Panc1 (cell line): ENCODE measurements at regions not wholly inside any gene's neighbourhood (a gene's known extent, or its start where the extent isn't known, plus 50 kb on each side); places are given as distances from the start of the nearest gene placed in this dataset.

ENCODE experiments used
- POLR2AphosphoS5 ChIP-seq: IDR thresholded peaks from 2 replicates; pipeline ENCODE4 v1.6.1; 2012; ENCODE audit warnings: mild to moderate bottlenecking, low read depth, low read length, moderate library complexity
- SIN3A ChIP-seq: IDR thresholded peaks from 2 replicates; pipeline ENCODE4 v1.6.1; 2012; ENCODE audit warnings: low read depth, mild to moderate bottlenecking, low read length, moderate library complexity, borderline replicate concordance; ENCODE audit not compliant: insufficient read depth
- TF ChIP-seq, protein P1 (sequence below): fragments of 450-650 bp; IDR thresholded peaks from 2 replicates; pipeline ENCODE4 v1.5.1; 2017; ENCODE audit warnings: mild to moderate bottlenecking
- TF ChIP-seq, protein P2 (sequence below), 2 experiments: IDR thresholded peaks; 2 replicates each; pipeline ENCODE4 v1.6.1; 2011 to 2012; ENCODE audit warnings: low read depth in 2 of 2, control low read depth in 1 of 2, low read length in 1 of 2, mild to moderate bottlenecking in 1 of 2, moderate library complexity in 1 of 2; ENCODE audit not compliant: insufficient read depth in 1 of 2

DNA sequence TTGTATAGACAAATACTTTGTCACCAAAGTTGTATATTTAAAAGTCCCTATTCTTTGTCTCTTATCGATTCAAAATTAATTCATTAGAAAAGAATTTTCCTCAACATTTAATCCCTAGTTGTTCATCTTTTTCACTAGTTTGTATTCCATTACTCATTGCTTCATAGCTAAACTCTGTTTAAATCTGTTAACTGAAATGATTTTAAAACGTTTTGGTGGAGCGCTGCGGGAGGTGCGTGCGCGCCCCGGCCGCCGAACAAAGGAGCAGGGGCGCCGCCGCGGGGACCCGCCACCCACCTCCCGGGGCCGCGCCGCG is 56.4 kb upstream of the GOLGA8A start:
- TF ChIP-seq, protein P1, sequence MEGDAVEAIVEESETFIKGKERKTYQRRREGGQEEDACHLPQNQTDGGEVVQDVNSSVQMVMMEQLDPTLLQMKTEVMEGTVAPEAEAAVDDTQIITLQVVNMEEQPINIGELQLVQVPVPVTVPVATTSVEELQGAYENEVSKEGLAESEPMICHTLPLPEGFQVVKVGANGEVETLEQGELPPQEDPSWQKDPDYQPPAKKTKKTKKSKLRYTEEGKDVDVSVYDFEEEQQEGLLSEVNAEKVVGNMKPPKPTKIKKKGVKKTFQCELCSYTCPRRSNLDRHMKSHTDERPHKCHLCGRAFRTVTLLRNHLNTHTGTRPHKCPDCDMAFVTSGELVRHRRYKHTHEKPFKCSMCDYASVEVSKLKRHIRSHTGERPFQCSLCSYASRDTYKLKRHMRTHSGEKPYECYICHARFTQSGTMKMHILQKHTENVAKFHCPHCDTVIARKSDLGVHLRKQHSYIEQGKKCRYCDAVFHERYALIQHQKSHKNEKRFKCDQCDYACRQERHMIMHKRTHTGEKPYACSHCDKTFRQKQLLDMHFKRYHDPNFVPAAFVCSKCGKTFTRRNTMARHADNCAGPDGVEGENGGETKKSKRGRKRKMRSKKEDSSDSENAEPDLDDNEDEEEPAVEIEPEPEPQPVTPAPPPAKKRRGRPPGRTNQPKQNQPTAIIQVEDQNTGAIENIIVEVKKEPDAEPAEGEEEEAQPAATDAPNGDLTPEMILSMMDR = no peak
- TF ChIP-seq POLR2AphosphoS5 = no peak
- TF ChIP-seq SIN3A = no peak
- TF ChIP-seq, protein P2, sequence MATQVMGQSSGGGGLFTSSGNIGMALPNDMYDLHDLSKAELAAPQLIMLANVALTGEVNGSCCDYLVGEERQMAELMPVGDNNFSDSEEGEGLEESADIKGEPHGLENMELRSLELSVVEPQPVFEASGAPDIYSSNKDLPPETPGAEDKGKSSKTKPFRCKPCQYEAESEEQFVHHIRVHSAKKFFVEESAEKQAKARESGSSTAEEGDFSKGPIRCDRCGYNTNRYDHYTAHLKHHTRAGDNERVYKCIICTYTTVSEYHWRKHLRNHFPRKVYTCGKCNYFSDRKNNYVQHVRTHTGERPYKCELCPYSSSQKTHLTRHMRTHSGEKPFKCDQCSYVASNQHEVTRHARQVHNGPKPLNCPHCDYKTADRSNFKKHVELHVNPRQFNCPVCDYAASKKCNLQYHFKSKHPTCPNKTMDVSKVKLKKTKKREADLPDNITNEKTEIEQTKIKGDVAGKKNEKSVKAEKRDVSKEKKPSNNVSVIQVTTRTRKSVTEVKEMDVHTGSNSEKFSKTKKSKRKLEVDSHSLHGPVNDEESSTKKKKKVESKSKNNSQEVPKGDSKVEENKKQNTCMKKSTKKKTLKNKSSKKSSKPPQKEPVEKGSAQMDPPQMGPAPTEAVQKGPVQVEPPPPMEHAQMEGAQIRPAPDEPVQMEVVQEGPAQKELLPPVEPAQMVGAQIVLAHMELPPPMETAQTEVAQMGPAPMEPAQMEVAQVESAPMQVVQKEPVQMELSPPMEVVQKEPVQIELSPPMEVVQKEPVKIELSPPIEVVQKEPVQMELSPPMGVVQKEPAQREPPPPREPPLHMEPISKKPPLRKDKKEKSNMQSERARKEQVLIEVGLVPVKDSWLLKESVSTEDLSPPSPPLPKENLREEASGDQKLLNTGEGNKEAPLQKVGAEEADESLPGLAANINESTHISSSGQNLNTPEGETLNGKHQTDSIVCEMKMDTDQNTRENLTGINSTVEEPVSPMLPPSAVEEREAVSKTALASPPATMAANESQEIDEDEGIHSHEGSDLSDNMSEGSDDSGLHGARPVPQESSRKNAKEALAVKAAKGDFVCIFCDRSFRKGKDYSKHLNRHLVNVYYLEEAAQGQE (IDR thresholded peaks at IDR 0.05; ENCODE audit: insufficient read depth in 1 of 2, low read depth in 2 of 2, low read length in 1 of 2) = no peak
